KMS-11 (cell line): ENCODE measurements at regions not wholly inside any gene's neighbourhood (a gene's known extent, or its start where the extent isn't known, plus 50 kb on each side); places are given as distances from the start of the nearest gene placed in this dataset.

Source experiments
- H2AFZ ChIP-seq: fragments of 200-600 bp; sonication (generic); 2 replicates; pipeline ENCODE4 v1.6.1; 2016; ENCODE audit warnings: antibody characterized with exemption, mixed run types, low read depth
- H3K27ac ChIP-seq: fragments of 200-600 bp; sonication (generic); 2 replicates; pipeline ENCODE4 v1.6.1; 2016; ENCODE audit warnings: mild to moderate bottlenecking, mixed run types
- H3K27me3 ChIP-seq: fragments of 200-600 bp; sonication (generic); 2 replicates; pipeline ENCODE4 v1.6.1; 2017; ENCODE audit warnings: mild to moderate bottlenecking, low read depth, mixed run types, moderate library complexity; ENCODE audit not compliant: insufficient read depth
- H3K36me3 ChIP-seq: fragments of 200-600 bp; sonication (generic); 2 replicates; pipeline ENCODE4 v1.6.1; 2017; ENCODE audit warnings: mild to moderate bottlenecking, mixed run types; ENCODE audit not compliant: insufficient read depth
- H3K4me1 ChIP-seq: fragments of 200-600 bp; sonication (generic); 2 replicates; pipeline ENCODE4 v1.6.1; 2016; ENCODE audit warnings: mild to moderate bottlenecking, low read depth, mixed run types; ENCODE audit not compliant: poor library complexity, severe bottlenecking
- H3K4me2 ChIP-seq: fragments of 200-600 bp; sonication (generic); 2 replicates; pipeline ENCODE4 v1.7.0; 2016; ENCODE audit warnings: mild to moderate bottlenecking, mixed run types
- H3K4me3 ChIP-seq: fragments of 200-600 bp; sonication (generic); IDR thresholded peaks from 2 replicates; pipeline ENCODE4 v1.6.1; 2017; ENCODE audit warnings: low read depth, low read length, mixed read lengths; ENCODE audit not compliant: insufficient read depth
- H3K79me2 ChIP-seq: fragments of 200-600 bp; sonication (generic); 2 replicates; pipeline ENCODE4 v1.6.1; 2016; ENCODE audit warnings: low read depth, mixed run types; ENCODE audit not compliant: insufficient read depth
- H3K9ac ChIP-seq: fragments of 200-600 bp; sonication (generic); 2 replicates; pipeline ENCODE4 v1.6.1; 2016; ENCODE audit warnings: mild to moderate bottlenecking, mixed run types
- H4K20me1 ChIP-seq: fragments of 200-600 bp; sonication (generic); 2 replicates; pipeline ENCODE4 v1.6.1; 2016; ENCODE audit warnings: mild to moderate bottlenecking, mixed run types; ENCODE audit not compliant: insufficient read depth
- TF ChIP-seq, protein P1 (sequence below): fragments of 200-600 bp; sonication (generic); conservative IDR thresholded peaks from 2 replicates; pipeline ENCODE4 v1.6.1; 2017; ENCODE audit warnings: low read depth, mild to moderate bottlenecking, antibody characterized with exemption, low read length, moderate library complexity, mixed read lengths

DNA sequence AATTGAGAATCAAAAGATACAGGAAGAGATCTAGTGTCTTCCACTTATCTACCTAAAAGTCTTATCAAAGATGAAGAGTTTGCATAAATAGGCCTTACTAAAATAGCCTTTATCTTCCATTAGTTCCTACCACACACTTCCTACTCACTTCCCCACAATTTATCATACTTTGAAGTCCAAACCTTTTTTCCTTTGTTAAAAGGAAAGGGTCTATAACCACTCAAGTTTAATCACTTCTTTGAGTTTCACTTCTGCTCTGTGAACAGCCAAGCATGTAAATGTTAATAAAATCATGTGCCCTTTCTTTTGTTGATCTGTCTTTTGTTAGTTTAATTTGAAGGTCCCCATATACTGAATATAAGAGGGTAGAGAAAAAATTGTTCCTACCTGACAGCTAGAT lies 114.5 kb downstream of the PHLDA1 start:
- H3K36me3 ChIP-seq, result no peaks in the 10 kb centered on the region
- H3K4me2 ChIP-seq, result no peak overlapping the region

GRCh38 chr12:75913502-75914351 lies 117.8 kb downstream of the PHLDA1 start:
- TF ChIP-seq, protein P1, sequence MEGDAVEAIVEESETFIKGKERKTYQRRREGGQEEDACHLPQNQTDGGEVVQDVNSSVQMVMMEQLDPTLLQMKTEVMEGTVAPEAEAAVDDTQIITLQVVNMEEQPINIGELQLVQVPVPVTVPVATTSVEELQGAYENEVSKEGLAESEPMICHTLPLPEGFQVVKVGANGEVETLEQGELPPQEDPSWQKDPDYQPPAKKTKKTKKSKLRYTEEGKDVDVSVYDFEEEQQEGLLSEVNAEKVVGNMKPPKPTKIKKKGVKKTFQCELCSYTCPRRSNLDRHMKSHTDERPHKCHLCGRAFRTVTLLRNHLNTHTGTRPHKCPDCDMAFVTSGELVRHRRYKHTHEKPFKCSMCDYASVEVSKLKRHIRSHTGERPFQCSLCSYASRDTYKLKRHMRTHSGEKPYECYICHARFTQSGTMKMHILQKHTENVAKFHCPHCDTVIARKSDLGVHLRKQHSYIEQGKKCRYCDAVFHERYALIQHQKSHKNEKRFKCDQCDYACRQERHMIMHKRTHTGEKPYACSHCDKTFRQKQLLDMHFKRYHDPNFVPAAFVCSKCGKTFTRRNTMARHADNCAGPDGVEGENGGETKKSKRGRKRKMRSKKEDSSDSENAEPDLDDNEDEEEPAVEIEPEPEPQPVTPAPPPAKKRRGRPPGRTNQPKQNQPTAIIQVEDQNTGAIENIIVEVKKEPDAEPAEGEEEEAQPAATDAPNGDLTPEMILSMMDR, result no peak
- Histone ChIP-seq H3K4me1 (no peaks in the 10 kb centered on the region), H3K9ac (no peak overlapping the region), H3K79me2 (no peaks in the 10 kb centered on the region), H4K20me1 (no peaks in the 10 kb centered on the region), H2AFZ (no peak overlapping the region), H3K36me3 (no peaks in the 10 kb centered on the region), H3K4me3 (no peak overlapping the region), H3K4me2 (no peak overlapping the region), H3K27ac (no peak overlapping the region), H3K27me3 (no peaks in the 10 kb centered on the region)

More for the DNA sequence above, 114.5 kb downstream of the PHLDA1 start:
- no peaks in the 10 kb centered on the region for H3K79me2 ChIP-seq
- H3K4me1 ChIP-seq, result no peaks in the 10 kb centered on the region
- H3K27ac ChIP-seq, result no peak overlapping the region
- TF ChIP-seq, protein P1, result no peak
- H3K4me3 ChIP-seq, result no peak overlapping the region
- H2AFZ ChIP-seq, result no peak overlapping the region
- H4K20me1 ChIP-seq, result no peaks in the 10 kb centered on the region
- no peak overlapping the region for H3K9ac ChIP-seq
- no peaks in the 10 kb centered on the region for H3K27me3 ChIP-seq

- TF ChIP-seq, protein P1, result no peak
- Histone ChIP-seq H3K4me3 (no peak overlapping the region), H3K9ac (no peak overlapping the region), H3K27ac (no peak overlapping the region), H3K27me3 (no peaks in the 10 kb centered on the region), H3K79me2 (no peaks in the 10 kb centered on the region), H3K4me1 (no peaks in the 10 kb centered on the region), H3K4me2 (no peak overlapping the region), H4K20me1 (no peaks in the 10 kb centered on the region), H3K36me3 (no peaks in the 10 kb centered on the region), H2AFZ (no peak overlapping the region)
Measured at GRCh38 chr12:75909714-75910656, 121.6 kb downstream of the PHLDA1 start.

GRCh38 chr12:75908961-75909605 lies 122.5 kb downstream of the PHLDA1 start:
- Histone ChIP-seq H3K9ac (no peak overlapping the region), H2AFZ (no peak overlapping the region), H3K4me3 (no peak overlapping the region), H3K27ac (no peak overlapping the region), H3K79me2 (no peaks in the 10 kb centered on the region), H3K27me3 (no peaks in the 10 kb centered on the region), H3K36me3 (no peaks in the 10 kb centered on the region), H3K4me2 (no peak overlapping the region), H3K4me1 (no peaks in the 10 kb centered on the region), H4K20me1 (no peaks in the 10 kb centered on the region)
- TF ChIP-seq, protein P1, result no peak
